ENCODE measurements at regions not wholly inside any gene's neighbourhood (a gene's known extent, or its start where the extent isn't known, plus 50 kb on each side); places are given as distances from the start of the nearest gene placed in this dataset.
"Not testable (repeated sequence)": the region's sequence is repeated elsewhere in the genome, so short reads cannot be mapped to it uniquely, and the experiment has no call there.

- DNase-seq = no peak
Measured at GRCh38 chr1:55916907-55917306, 662.5 kb downstream of the PLPP3 start.

- peak; percentile 40 for DNase-seq
Measured at GRCh38 chr1:55916481-55916880, 662.9 kb downstream of the PLPP3 start.

- no peak for DNase-seq
Measured at GRCh38 chr1:55913565-55913964, 665.8 kb downstream of the PLPP3 start.

GRCh38 chr1:55912438-55912837 lies 666.9 kb downstream of the PLPP3 start:
- no peak for DNase-seq

GRCh38 chr1:55904541-55904940 lies 674.8 kb downstream of the PLPP3 start:
- no peak for DNase-seq

- DNase-seq = no peak
Measured at GRCh38 chr1:55898181-55898580, 681.2 kb downstream of the PLPP3 start.

GRCh38 chr1:55896210-55896609 lies 681.0 kb upstream of the USP24 start:
- no peak for DNase-seq

- no peak for DNase-seq
Measured at GRCh38 chr1:55894521-55894920, 679.4 kb upstream of the USP24 start.

- DNase-seq = no peak
Measured at GRCh38 chr1:55893155-55893554, 678.0 kb upstream of the USP24 start.

- DNase-seq = no peak
Measured at GRCh38 chr1:55888685-55889317, 673.6 kb upstream of the USP24 start.

GRCh38 chr1:55886856-55887712 lies 671.9 kb upstream of the USP24 start:
- DNase-seq = peak; percentile 35

- DNase-seq = no peak
Measured at GRCh38 chr1:55885619-55886018, 670.5 kb upstream of the USP24 start.

- no peak for DNase-seq
Measured at GRCh38 chr1:55882931-55883330, 667.8 kb upstream of the USP24 start.

- DNase-seq = no peak
Measured at GRCh38 chr1:55879346-55879745, 664.2 kb upstream of the USP24 start.

- DNase-seq = no peak
Measured at GRCh38 chr1:55877437-55878232, 662.5 kb upstream of the USP24 start.

- DNase-seq = no peak
Measured at GRCh38 chr1:55876276-55877060, 661.3 kb upstream of the USP24 start.

GRCh38 chr1:55870106-55870505 lies 654.9 kb upstream of the USP24 start:
- peak; percentile 38 for DNase-seq

- peak; percentile 81 for DNase-seq
Measured at GRCh38 chr1:55869065-55869464, 653.9 kb upstream of the USP24 start.

- peak; percentile 38 for DNase-seq
Measured at GRCh38 chr1:55868026-55868425, 652.9 kb upstream of the USP24 start.

GRCh38 chr1:55867304-55867843 lies 652.2 kb upstream of the USP24 start:
- no peak for DNase-seq

- DNase-seq = not testable (repeated sequence)
Measured at GRCh38 chr1:55865778-55866177, 650.6 kb upstream of the USP24 start.

- peak; percentile 44 for DNase-seq
Measured at GRCh38 chr1:55864251-55864650, 649.1 kb upstream of the USP24 start.
